ENCODE measurements at regions not wholly inside any gene's neighbourhood (a gene's known extent, or its start where the extent isn't known, plus 50 kb on each side); places are given as distances from the start of the nearest gene placed in this dataset.

DNA sequence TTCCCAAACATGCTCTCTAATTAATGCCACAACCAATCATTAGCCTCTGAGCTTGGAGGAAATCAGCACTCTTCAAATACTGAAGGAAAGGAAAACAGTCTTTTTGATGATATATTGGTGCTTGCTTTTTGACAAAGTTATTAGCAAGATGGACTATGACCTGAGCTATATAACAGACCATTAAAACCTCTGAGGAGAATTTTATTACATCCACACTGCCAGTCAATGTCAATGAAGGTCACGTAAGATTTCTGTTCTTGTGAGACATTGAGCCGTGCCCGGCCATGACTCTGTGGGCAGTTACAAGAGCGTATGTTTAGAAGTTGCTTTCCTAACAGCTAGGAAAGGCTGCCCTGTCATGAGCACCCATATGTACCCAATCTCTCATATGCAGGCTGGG lies 659.0 kb downstream of the UTRN start:
- H3K4me3 ChIP-seq (ENCODE audit: low read depth, low read length): no peak overlapping the region
- no peaks in the 10 kb centered on the region for H3K9me3 ChIP-seq
- Mint-ChIP-seq H3K4me3 (ENCODE audit: unreplicated experiment) (no peak overlapping the region), H3K4me1 (ENCODE audit: low read depth, unreplicated experiment) (peaks cover 8% of the 10 kb centered on the region), H3K27me3 (ENCODE audit: insufficient read depth, unreplicated experiment) (no peaks in the 10 kb centered on the region), H3K36me3 (ENCODE audit: insufficient read depth, unreplicated experiment) (no peaks in the 10 kb centered on the region), H3K9me3 (ENCODE audit: unreplicated experiment) (no peaks in the 10 kb centered on the region), H3K27ac (ENCODE audit: unreplicated experiment) (no peak overlapping the region)
- no TSS peak for BruUV-seq (replicated peaks)
- ChIA-PET POLR2A (no interaction called here), CTCF (no interaction called here)
- H3K4me1 ChIP-seq: peaks cover 6% of the 10 kb centered on the region; the same call in 1 of the 2 replicates
- DNase-seq: no peak
- no peaks in the 10 kb centered on the region for H3K27me3 ChIP-seq (replicated peaks; ENCODE audit: control insufficient read depth, insufficient read depth, low read length)
- TF ChIP-seq, protein P1, sequence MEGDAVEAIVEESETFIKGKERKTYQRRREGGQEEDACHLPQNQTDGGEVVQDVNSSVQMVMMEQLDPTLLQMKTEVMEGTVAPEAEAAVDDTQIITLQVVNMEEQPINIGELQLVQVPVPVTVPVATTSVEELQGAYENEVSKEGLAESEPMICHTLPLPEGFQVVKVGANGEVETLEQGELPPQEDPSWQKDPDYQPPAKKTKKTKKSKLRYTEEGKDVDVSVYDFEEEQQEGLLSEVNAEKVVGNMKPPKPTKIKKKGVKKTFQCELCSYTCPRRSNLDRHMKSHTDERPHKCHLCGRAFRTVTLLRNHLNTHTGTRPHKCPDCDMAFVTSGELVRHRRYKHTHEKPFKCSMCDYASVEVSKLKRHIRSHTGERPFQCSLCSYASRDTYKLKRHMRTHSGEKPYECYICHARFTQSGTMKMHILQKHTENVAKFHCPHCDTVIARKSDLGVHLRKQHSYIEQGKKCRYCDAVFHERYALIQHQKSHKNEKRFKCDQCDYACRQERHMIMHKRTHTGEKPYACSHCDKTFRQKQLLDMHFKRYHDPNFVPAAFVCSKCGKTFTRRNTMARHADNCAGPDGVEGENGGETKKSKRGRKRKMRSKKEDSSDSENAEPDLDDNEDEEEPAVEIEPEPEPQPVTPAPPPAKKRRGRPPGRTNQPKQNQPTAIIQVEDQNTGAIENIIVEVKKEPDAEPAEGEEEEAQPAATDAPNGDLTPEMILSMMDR (IDR thresholded peaks at IDR 0.05; ENCODE audit: insufficient read depth in 1 of 2, low read depth in 1 of 2, low read length in 1 of 2, severe bottlenecking in 1 of 2, unreplicated experiment in 1 of 2): no peak
- H3K36me3 ChIP-seq (ENCODE audit: control insufficient read depth, insufficient read depth, low read length): no peaks in the 10 kb centered on the region; the same call in 1 of the 2 replicates
- intact Hi-C loops (cut with micrococcal nuclease; ENCODE audit: unreplicated experiment): no loop called here

DNA sequence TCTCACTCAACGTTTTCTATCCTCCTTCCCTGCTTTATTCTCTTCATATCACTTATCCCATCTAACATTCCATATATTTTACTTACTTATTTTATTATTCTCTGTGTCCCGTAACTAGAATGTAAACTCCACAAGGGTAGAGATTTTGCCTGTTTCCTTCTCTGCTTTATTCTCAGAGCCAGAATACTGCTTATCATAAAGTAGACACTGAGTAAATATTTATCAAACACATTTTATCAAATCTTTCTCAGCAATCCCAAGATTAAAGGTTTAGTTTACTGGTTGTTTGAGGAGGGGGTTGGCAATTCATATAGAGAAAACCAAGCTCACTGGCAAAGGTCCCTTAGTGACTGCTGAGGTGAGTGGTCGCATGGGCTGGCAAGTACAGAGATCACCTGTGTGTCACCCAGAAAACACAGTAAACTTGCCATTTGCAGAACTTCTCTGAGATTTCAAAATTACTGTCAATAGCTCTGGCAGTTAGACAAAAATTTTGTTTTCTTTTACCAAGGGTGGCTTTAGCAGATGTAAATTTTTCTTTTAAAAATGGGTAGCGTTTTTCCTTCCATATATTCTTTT lies 662.4 kb downstream of the UTRN start:
- Histone ChIP-seq H3K36me3 (ENCODE audit: control insufficient read depth, insufficient read depth, low read length) (no peaks in the 10 kb centered on the region; the same call in 1 of the 2 replicates), H3K27me3 (replicated peaks; ENCODE audit: control insufficient read depth, insufficient read depth, low read length) (no peaks in the 10 kb centered on the region), H3K9me3 (no peaks in the 10 kb centered on the region), H3K4me1 (peaks cover 6% of the 10 kb centered on the region; the same call in 1 of the 2 replicates), H3K4me3 (ENCODE audit: low read depth, low read length) (no peak overlapping the region)
- DNase-seq: no peak
- Mint-ChIP-seq H3K36me3 (ENCODE audit: insufficient read depth, unreplicated experiment) (no peaks in the 10 kb centered on the region), H3K4me3 (ENCODE audit: unreplicated experiment) (no peak overlapping the region), H3K9me3 (ENCODE audit: unreplicated experiment) (peaks cover 6% of the 10 kb centered on the region), H3K4me1 (ENCODE audit: low read depth, unreplicated experiment) (peaks cover 8% of the 10 kb centered on the region), H3K27ac (ENCODE audit: unreplicated experiment) (no peak overlapping the region), H3K27me3 (ENCODE audit: insufficient read depth, unreplicated experiment) (no peaks in the 10 kb centered on the region)
- BruUV-seq (replicated peaks): no TSS peak
- intact Hi-C loops (cut with micrococcal nuclease; ENCODE audit: unreplicated experiment): no loop called here
- TF ChIP-seq, protein P1 (IDR thresholded peaks at IDR 0.05; ENCODE audit: insufficient read depth in 1 of 2, low read depth in 1 of 2, low read length in 1 of 2, severe bottlenecking in 1 of 2, unreplicated experiment in 1 of 2): no peak
- POLR2A ChIA-PET: no interaction called here
- CTCF ChIA-PET: no interaction called here

GRCh38 chr6:144951730-144952437 lies 666.7 kb downstream of the UTRN start:
- Histone ChIP-seq H3K4me1 (peaks cover 6% of the 10 kb centered on the region; the same call in 1 of the 2 replicates), H3K4me3 (ENCODE audit: low read depth, low read length) (no peak overlapping the region), H3K27me3 (replicated peaks; ENCODE audit: control insufficient read depth, insufficient read depth, low read length) (no peaks in the 10 kb centered on the region), H3K9me3 (no peaks in the 10 kb centered on the region), H3K36me3 (ENCODE audit: control insufficient read depth, insufficient read depth, low read length) (no peaks in the 10 kb centered on the region)
- peaks cover 17% of the 10 kb centered on the region for H3K4me1 Mint-ChIP-seq (ENCODE audit: low read depth, unreplicated experiment)
- no peak for DNase-seq
- no TSS peak for BruUV-seq (replicated peaks)
- H3K27me3 Mint-ChIP-seq (ENCODE audit: insufficient read depth, unreplicated experiment): no peaks in the 10 kb centered on the region
- POLR2A ChIA-PET: no interaction called here
- H3K27ac Mint-ChIP-seq (ENCODE audit: unreplicated experiment): no peak overlapping the region
- TF ChIP-seq, protein P1 (IDR thresholded peaks at IDR 0.05; ENCODE audit: insufficient read depth in 1 of 2, low read depth in 1 of 2, low read length in 1 of 2, severe bottlenecking in 1 of 2, unreplicated experiment in 1 of 2): no peak
- intact Hi-C loops (cut with micrococcal nuclease; ENCODE audit: unreplicated experiment): no loop called here
- no peak overlapping the region for H3K4me3 Mint-ChIP-seq (ENCODE audit: unreplicated experiment)
- H3K36me3 Mint-ChIP-seq (ENCODE audit: insufficient read depth, unreplicated experiment): no peaks in the 10 kb centered on the region
- CTCF ChIA-PET: no interaction called here
- peaks cover 10% of the 10 kb centered on the region for H3K9me3 Mint-ChIP-seq (ENCODE audit: unreplicated experiment)
